Endothelial cell (in vitro differentiated cells): ENCODE measurements at regions not wholly inside any gene's neighbourhood (a gene's known extent, or its start where the extent isn't known, plus 50 kb on each side); places are given as distances from the start of the nearest gene placed in this dataset.

ENCODE experiments used
- DNase-seq: peaks from one replicate; pipeline ENCODE4 v3.0.0; 2021; ENCODE audit warnings: low spot score
- H3K27ac Mint-ChIP-seq: one replicate; pipeline ENCODE4 v1.8.0; 2021; ENCODE audit warnings: mixed read lengths, inconsistent platforms; ENCODE audit not compliant: unreplicated experiment
- H3K27me3 Mint-ChIP-seq: one replicate; pipeline ENCODE4 v1.8.0; 2021; ENCODE audit warnings: mild to moderate bottlenecking, moderate library complexity, mixed read lengths, inconsistent platforms; ENCODE audit not compliant: unreplicated experiment
- H3K36me3 Mint-ChIP-seq: one replicate; pipeline ENCODE4 v1.8.0; 2021; ENCODE audit warnings: mild to moderate bottlenecking, low read depth, mixed read lengths, inconsistent platforms; ENCODE audit not compliant: unreplicated experiment
- H3K4me1 Mint-ChIP-seq: one replicate; pipeline ENCODE4 v1.8.0; 2021; ENCODE audit warnings: mild to moderate bottlenecking, mixed read lengths, inconsistent platforms; ENCODE audit not compliant: unreplicated experiment
- H3K4me3 Mint-ChIP-seq: one replicate; pipeline ENCODE4 v1.8.0; 2021; ENCODE audit warnings: mild to moderate bottlenecking, mixed read lengths, inconsistent platforms; ENCODE audit not compliant: unreplicated experiment
- H3K9me3 Mint-ChIP-seq: one replicate; pipeline ENCODE4 v1.8.0; 2021; ENCODE audit warnings: mixed read lengths, inconsistent platforms; ENCODE audit not compliant: unreplicated experiment
- CTCF ChIP-seq: fragments of 200-600 bp; sonication (generic); IDR thresholded peaks from one replicate; pipeline ENCODE4 v1.5.0; 2021; ENCODE audit warnings: antibody characterized with exemption; ENCODE audit not compliant: unreplicated experiment

GRCh38 chr16:6602405-6602804, 730.2 kb upstream of the RBFOX1 start:
- Mint-ChIP-seq H3K4me3 (no peak overlapping the region), H3K4me1 (no peaks in the 10 kb centered on the region), H3K27me3 (peaks cover 1% of the 10 kb centered on the region), H3K36me3 (no peaks in the 10 kb centered on the region), H3K9me3 (no peaks in the 10 kb centered on the region), H3K27ac (no peak overlapping the region)
- no peak for TF ChIP-seq CTCF
- no peak for DNase-seq

DNA sequence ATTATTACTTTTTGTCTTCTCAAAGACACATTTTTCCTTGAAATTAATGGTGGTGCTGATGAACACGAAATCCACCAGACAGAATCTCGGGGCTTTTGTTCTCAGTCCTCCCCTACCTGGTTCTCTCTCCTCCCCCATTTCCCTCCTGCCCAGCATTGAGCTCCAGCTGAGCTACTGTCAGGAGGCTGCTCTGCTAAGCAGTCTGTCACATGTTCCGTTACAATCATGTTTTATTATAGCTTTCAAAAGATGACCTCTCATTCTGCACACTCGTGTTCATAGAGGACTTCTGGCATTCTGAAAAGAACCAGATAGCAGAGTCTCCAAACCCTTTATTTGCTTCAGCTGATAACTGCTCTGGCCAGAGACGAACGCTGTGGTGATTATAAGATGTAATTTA, 732.5 kb upstream of the RBFOX1 start:
- Mint-ChIP-seq H3K36me3 (no peaks in the 10 kb centered on the region), H3K27me3 (no peaks in the 10 kb centered on the region), H3K4me3 (no peak overlapping the region), H3K9me3 (no peaks in the 10 kb centered on the region), H3K4me1 (no peaks in the 10 kb centered on the region), H3K27ac (no peak overlapping the region)
- TF ChIP-seq CTCF = no peak
- no peak for DNase-seq

DNA sequence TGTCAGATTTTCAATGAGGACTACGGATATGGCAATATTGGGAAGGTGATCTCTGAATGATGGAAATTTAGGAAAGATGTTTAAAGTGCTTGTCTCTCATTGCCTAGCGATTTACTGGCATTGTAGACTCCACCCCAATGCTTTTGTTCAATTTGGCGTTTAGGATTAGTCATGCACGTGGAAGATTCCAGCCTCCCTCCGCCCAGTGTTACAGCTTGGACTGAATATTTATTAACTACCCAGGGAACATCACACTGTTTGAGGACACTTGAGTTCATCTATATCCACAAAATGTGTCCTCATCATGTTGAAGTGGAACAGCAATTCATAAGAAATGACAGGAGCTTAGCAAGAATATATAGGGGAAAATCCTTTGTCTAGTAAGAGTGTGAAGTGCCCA, 738.8 kb upstream of the RBFOX1 start:
- TF ChIP-seq CTCF = no peak
- Mint-ChIP-seq H3K9me3 (no peaks in the 10 kb centered on the region), H3K27me3 (no peaks in the 10 kb centered on the region), H3K4me1 (no peaks in the 10 kb centered on the region), H3K4me3 (no peak overlapping the region), H3K27ac (no peak overlapping the region), H3K36me3 (no peaks in the 10 kb centered on the region)
- DNase-seq = no peak

- H3K4me3 Mint-ChIP-seq = no peak overlapping the region
- no peaks in the 10 kb centered on the region for H3K9me3 Mint-ChIP-seq
- no peaks in the 10 kb centered on the region for H3K4me1 Mint-ChIP-seq
- DNase-seq = no peak
- H3K27ac Mint-ChIP-seq = no peak overlapping the region
- no peaks in the 10 kb centered on the region for H3K36me3 Mint-ChIP-seq
- H3K27me3 Mint-ChIP-seq = no peaks in the 10 kb centered on the region
- TF ChIP-seq CTCF = no peak
Observed at GRCh38 chr16:6576606-6577005, 756.0 kb upstream of the RBFOX1 start.

- H3K4me1 Mint-ChIP-seq = no peaks in the 10 kb centered on the region
- no peaks in the 10 kb centered on the region for H3K9me3 Mint-ChIP-seq
- TF ChIP-seq CTCF = no peak
- DNase-seq = no peak
- no peak overlapping the region for H3K4me3 Mint-ChIP-seq
- H3K27ac Mint-ChIP-seq = no peak overlapping the region
- no peaks in the 10 kb centered on the region for H3K27me3 Mint-ChIP-seq
- H3K36me3 Mint-ChIP-seq = no peaks in the 10 kb centered on the region
Observed at GRCh38 chr16:6576113-6576512, 756.5 kb upstream of the RBFOX1 start.
